AG09319 (cell line): ENCODE measurements at regions not wholly inside any gene's neighbourhood (a gene's known extent, or its start where the extent isn't known, plus 50 kb on each side); places are given as distances from the start of the nearest gene placed in this dataset.

Experiments used
- DNase-seq: peaks from one replicate; pipeline ENCODE4 v3.0.0-alpha.2; 2010; ENCODE audit warnings: low read depth; ENCODE audit errors: extremely low read depth
- TF ChIP-seq, protein P1 (sequence below): IDR thresholded peaks from 2 replicates; pipeline ENCODE4 v1.5.1; 2011; ENCODE audit warnings: low read depth, mild to moderate bottlenecking, inconsistent platforms, low read length, moderate library complexity

DNA sequence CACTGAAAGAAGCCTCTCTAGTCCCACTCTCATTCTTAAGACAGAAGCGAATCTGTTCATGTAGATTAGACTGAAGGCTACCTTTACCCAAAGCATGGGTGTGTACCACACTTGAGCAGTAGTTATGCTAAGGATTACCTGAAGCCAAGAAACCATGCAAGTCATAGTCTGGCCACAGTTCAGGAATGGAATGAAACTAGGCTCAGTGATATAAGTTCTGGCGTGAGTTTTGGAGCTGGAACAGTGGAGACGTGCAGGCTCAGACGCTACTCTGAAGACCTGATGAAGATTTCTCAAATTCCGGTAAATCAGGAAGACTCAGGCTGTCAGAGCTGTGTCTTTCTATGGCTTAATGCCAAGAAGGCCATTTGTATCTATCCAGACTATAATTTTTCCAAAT lies 219.9 kb downstream of the HDGFL1 start:
- TF ChIP-seq, protein P1, sequence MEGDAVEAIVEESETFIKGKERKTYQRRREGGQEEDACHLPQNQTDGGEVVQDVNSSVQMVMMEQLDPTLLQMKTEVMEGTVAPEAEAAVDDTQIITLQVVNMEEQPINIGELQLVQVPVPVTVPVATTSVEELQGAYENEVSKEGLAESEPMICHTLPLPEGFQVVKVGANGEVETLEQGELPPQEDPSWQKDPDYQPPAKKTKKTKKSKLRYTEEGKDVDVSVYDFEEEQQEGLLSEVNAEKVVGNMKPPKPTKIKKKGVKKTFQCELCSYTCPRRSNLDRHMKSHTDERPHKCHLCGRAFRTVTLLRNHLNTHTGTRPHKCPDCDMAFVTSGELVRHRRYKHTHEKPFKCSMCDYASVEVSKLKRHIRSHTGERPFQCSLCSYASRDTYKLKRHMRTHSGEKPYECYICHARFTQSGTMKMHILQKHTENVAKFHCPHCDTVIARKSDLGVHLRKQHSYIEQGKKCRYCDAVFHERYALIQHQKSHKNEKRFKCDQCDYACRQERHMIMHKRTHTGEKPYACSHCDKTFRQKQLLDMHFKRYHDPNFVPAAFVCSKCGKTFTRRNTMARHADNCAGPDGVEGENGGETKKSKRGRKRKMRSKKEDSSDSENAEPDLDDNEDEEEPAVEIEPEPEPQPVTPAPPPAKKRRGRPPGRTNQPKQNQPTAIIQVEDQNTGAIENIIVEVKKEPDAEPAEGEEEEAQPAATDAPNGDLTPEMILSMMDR = no peak
- DNase-seq = no peak

DNA sequence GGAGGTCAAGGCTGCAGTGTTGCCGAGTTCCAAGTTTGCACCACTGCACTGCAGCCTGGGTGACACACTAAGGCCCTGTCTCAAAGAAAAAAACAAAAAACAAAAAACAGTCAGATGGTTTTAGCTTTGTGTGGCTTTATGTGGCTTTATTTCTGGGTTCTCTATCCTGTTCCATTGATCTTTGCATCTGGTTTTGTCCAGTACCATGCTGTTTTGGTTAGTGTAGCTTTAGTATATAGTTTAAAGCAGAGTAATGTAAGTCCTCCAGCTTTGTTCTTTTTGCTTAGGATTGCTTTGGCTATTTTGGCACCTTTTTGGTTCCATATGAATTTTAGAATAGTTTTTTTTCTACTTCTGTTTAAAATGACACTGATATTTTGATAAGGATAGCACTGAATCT lies 225.5 kb downstream of the HDGFL1 start:
- TF ChIP-seq, protein P1 = no peak
- no peak for DNase-seq

DNA sequence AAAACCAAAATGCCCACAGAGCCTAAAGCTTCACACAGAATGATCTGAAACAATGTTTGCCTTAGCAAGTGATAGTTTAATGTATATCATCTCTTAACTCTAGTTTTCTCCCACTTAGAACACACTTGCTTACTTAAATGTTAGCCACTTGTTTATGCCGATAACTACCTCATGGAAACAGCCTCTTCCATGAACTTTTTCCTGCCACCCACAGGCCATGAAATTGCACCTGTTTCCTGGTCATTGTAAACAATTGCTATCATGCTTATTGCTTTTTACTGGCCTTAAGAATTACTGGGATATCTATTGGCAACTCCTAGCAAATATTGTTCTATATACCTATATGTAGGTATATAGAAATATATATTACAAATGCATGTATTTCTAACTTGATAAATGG lies 231.1 kb downstream of the HDGFL1 start:
- no peak for DNase-seq
- TF ChIP-seq, protein P1 = no peak

GRCh38 chr6:22801831-22802230 lies 232.5 kb downstream of the HDGFL1 start:
- TF ChIP-seq, protein P1 = no peak
- DNase-seq = no peak

GRCh38 chr6:22804620-22805261 lies 235.4 kb downstream of the HDGFL1 start:
- TF ChIP-seq, protein P1 = no peak
- no peak for DNase-seq

DNA sequence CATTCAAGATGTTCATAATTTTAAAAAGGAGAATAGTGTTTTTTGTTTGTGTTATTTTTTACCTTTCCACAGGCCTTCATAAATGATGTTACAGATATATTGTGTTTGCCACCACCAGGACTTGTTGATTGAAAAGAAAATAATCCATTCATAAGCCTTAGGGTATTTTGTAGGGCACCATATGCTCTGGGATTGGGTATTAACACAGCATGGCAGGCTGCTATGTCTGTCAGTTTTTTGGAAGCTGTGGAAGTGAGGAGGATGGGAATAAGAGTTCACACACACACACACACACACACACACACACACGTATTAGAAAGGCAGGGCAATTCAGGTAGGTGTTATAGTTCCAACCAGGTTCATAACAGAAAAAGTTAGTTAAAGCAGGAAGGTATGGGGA lies 237.9 kb downstream of the HDGFL1 start:
- no peak for DNase-seq
- TF ChIP-seq, protein P1 = no peak

DNA sequence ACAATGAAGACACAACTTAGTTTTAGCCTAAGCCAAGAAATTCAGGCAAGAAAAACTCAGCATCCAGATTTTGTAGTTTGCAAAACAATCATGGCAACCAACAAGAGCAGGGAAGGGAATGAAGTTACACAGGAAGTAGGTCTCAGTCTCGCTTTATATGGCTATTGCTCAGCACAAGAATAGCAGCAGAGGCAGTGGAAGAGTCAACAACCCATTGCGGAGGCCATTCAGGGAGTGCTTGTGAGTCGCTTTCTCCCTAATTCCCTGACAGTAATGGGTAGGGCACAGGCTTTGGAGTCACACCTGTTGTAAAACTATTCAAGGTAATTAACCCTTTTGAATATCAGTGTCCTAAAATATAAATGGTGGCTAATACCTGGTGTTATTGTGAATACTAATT lies 238.5 kb downstream of the HDGFL1 start:
- no peak for DNase-seq
- TF ChIP-seq, protein P1 = no peak
